ENCODE measurements at regions not wholly inside any gene's neighbourhood (a gene's known extent, or its start where the extent isn't known, plus 50 kb on each side); places are given as distances from the start of the nearest gene placed in this dataset.

DNA sequence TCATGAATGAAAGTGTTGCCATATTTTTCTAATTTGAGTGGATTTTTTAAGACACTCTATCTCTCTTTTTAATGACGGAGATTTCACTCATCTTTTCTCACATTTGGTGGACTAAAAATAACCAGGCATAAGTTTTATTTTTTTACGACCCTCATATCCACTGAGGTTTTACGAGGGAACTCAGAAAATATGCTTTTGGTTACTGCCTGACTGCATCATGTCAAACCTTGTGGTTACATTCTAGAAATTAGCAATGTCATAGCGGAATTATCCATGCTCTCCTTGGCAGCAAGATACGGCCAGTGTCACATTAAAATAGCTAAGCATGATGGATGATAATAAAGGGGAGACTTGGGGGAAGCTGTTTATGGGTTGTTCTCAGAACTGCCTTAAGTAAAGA, 428.6 kb upstream of the FSHR start:
- no peaks in the 10 kb centered on the region for H3K27me3 ChIP-seq (replicated peaks; ENCODE audit: control insufficient read depth, insufficient read depth, low read length)
- POLR2A ChIA-PET: no interaction called here
- Mint-ChIP-seq H3K4me1 (ENCODE audit: low read depth, unreplicated experiment) (no peaks in the 10 kb centered on the region), H3K36me3 (ENCODE audit: insufficient read depth, unreplicated experiment) (no peaks in the 10 kb centered on the region), H3K9me3 (ENCODE audit: unreplicated experiment) (no peaks in the 10 kb centered on the region), H3K27me3 (ENCODE audit: insufficient read depth, unreplicated experiment) (peaks cover 2% of the 10 kb centered on the region), H3K4me3 (ENCODE audit: unreplicated experiment) (no peak overlapping the region), H3K27ac (ENCODE audit: unreplicated experiment) (no peak overlapping the region)
- TF ChIP-seq, protein P1, sequence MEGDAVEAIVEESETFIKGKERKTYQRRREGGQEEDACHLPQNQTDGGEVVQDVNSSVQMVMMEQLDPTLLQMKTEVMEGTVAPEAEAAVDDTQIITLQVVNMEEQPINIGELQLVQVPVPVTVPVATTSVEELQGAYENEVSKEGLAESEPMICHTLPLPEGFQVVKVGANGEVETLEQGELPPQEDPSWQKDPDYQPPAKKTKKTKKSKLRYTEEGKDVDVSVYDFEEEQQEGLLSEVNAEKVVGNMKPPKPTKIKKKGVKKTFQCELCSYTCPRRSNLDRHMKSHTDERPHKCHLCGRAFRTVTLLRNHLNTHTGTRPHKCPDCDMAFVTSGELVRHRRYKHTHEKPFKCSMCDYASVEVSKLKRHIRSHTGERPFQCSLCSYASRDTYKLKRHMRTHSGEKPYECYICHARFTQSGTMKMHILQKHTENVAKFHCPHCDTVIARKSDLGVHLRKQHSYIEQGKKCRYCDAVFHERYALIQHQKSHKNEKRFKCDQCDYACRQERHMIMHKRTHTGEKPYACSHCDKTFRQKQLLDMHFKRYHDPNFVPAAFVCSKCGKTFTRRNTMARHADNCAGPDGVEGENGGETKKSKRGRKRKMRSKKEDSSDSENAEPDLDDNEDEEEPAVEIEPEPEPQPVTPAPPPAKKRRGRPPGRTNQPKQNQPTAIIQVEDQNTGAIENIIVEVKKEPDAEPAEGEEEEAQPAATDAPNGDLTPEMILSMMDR (IDR thresholded peaks at IDR 0.05; ENCODE audit: insufficient read depth in 1 of 2, low read depth in 1 of 2, low read length in 1 of 2, severe bottlenecking in 1 of 2, unreplicated experiment in 1 of 2): no peak
- H3K4me3 ChIP-seq (ENCODE audit: low read depth, low read length): no peak overlapping the region
- no peak for DNase-seq
- intact Hi-C loops (cut with micrococcal nuclease; ENCODE audit: unreplicated experiment): no loop called here
- no peaks in the 10 kb centered on the region for H3K4me1 ChIP-seq
- BruUV-seq (replicated peaks): no TSS peak
- no peaks in the 10 kb centered on the region for H3K36me3 ChIP-seq (ENCODE audit: control insufficient read depth, insufficient read depth, low read length)
- CTCF ChIA-PET: no interaction called here
- no peaks in the 10 kb centered on the region for H3K9me3 ChIP-seq

DNA sequence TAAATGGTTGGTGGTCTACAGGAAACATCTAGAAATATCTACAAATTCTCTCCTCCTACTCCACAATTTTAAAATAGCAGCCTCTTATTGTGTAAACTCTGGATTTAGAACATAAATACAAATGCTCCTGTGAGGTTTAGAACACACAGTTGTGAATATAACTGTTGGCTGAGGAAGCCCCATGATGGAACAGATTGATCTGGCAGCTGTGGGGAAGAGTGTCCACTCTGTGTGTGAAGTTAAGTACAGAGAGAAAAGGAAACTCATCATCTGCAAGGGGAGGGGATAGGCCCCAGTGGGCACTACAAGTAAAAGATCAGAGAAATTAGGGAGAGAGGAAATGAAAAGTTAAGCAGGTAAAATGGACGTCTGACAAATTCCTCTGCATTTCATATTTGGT, 422.7 kb upstream of the FSHR start:
- CTCF ChIA-PET: no interaction called here

DNA sequence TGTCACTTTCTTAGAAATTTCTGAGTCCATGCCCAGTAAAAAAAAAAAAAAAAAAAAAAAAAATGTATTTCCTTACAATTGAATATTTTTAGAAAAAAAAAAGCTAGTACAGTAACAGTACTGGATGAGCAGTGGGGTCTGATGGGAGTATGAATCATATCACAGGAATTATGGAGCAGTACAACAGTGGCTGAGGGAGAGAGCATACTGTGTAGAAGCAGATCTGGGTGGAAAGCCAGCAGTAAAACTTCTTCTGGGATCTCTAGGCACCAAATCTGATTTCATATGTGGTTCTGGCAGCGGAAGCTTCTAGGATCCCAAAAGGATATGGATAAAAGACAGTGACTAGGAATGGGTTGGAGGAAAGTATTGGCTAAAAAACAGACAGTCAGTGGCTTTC, 414.9 kb upstream of the FSHR start:
- H3K4me3 ChIP-seq (ENCODE audit: low read depth, low read length): no peak overlapping the region
- H3K27me3 ChIP-seq (replicated peaks; ENCODE audit: control insufficient read depth, insufficient read depth, low read length): no peaks in the 10 kb centered on the region
- no peaks in the 10 kb centered on the region for H3K9me3 ChIP-seq
- no peaks in the 10 kb centered on the region for H3K4me1 ChIP-seq
- no peaks in the 10 kb centered on the region for H3K9me3 Mint-ChIP-seq (ENCODE audit: unreplicated experiment)
- DNase-seq: no peak
- no peak overlapping the region for H3K27ac Mint-ChIP-seq (ENCODE audit: unreplicated experiment)
- H3K27me3 Mint-ChIP-seq (ENCODE audit: insufficient read depth, unreplicated experiment): peaks cover 9% of the 10 kb centered on the region
- no peaks in the 10 kb centered on the region for H3K36me3 Mint-ChIP-seq (ENCODE audit: insufficient read depth, unreplicated experiment)
- intact Hi-C loops (cut with micrococcal nuclease; ENCODE audit: unreplicated experiment): no loop called here
- no TSS peak for BruUV-seq (replicated peaks)
- no peaks in the 10 kb centered on the region for H3K36me3 ChIP-seq (ENCODE audit: control insufficient read depth, insufficient read depth, low read length)
- CTCF ChIA-PET: no interaction called here
- H3K4me1 Mint-ChIP-seq (ENCODE audit: low read depth, unreplicated experiment): no peaks in the 10 kb centered on the region
- POLR2A ChIA-PET: no interaction called here
- no peak overlapping the region for H3K4me3 Mint-ChIP-seq (ENCODE audit: unreplicated experiment)
- TF ChIP-seq, protein P1 (IDR thresholded peaks at IDR 0.05; ENCODE audit: insufficient read depth in 1 of 2, low read depth in 1 of 2, low read length in 1 of 2, severe bottlenecking in 1 of 2, unreplicated experiment in 1 of 2): no peak

More for the DNA sequence above, 422.7 kb upstream of the FSHR start:
- Histone ChIP-seq H3K9me3 (no peaks in the 10 kb centered on the region), H3K4me3 (ENCODE audit: low read depth, low read length) (no peak overlapping the region), H3K4me1 (no peaks in the 10 kb centered on the region), H3K27me3 (replicated peaks; ENCODE audit: control insufficient read depth, insufficient read depth, low read length) (no peaks in the 10 kb centered on the region), H3K36me3 (ENCODE audit: control insufficient read depth, insufficient read depth, low read length) (no peaks in the 10 kb centered on the region)
- H3K9me3 Mint-ChIP-seq (ENCODE audit: unreplicated experiment): no peaks in the 10 kb centered on the region
- no peaks in the 10 kb centered on the region for H3K4me1 Mint-ChIP-seq (ENCODE audit: low read depth, unreplicated experiment)
- no peak overlapping the region for H3K4me3 Mint-ChIP-seq (ENCODE audit: unreplicated experiment)
- BruUV-seq (replicated peaks): no TSS peak
- DNase-seq: no peak
- POLR2A ChIA-PET: no interaction called here
- peaks cover 4% of the 10 kb centered on the region for H3K27me3 Mint-ChIP-seq (ENCODE audit: insufficient read depth, unreplicated experiment)
- no peaks in the 10 kb centered on the region for H3K36me3 Mint-ChIP-seq (ENCODE audit: insufficient read depth, unreplicated experiment)
- intact Hi-C loops (cut with micrococcal nuclease; ENCODE audit: unreplicated experiment): no loop called here
- no peak overlapping the region for H3K27ac Mint-ChIP-seq (ENCODE audit: unreplicated experiment)
- TF ChIP-seq, protein P1 (IDR thresholded peaks at IDR 0.05; ENCODE audit: insufficient read depth in 1 of 2, low read depth in 1 of 2, low read length in 1 of 2, severe bottlenecking in 1 of 2, unreplicated experiment in 1 of 2): no peak
